ENCODE measurements at regions not wholly inside any gene's neighbourhood (a gene's known extent, or its start where the extent isn't known, plus 50 kb on each side); places are given as distances from the start of the nearest gene placed in this dataset.

DNA sequence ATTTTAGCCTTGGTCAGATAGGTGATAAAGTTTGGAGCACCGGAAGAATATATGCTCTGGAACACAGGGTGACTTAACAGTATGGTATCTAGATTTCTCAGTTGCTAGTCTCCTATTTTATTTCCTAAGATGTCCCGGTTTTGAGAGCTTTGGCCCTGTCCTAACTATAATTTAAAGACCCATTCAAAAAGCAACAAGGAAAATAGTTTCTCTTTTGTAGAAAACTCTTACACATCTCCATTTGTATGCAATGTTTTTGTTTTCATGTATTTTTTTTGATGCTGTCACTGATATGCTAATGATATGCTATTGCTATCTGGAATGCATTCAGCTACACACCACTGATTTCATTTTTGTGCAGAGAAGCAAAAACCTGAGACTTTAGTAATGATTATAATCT, 237.8 kb downstream of the GPD2 start:
- CTCF ChIA-PET = no interaction called here
- no peak for ATAC-seq
- H3K27me3 Mint-ChIP-seq (ENCODE audit: low read depth) = no peaks in the 10 kb centered on the region
- DNase-seq (ENCODE audit: low spot score) = no peak
- POLR2A ChIA-PET = no interaction called here
- no peaks in the 10 kb centered on the region; the same call in 1 of the 2 replicates for H3K36me3 Mint-ChIP-seq
- peaks cover 31% of the 10 kb centered on the region for H3K4me1 Mint-ChIP-seq
- H3K27ac Mint-ChIP-seq = no peak overlapping the region
- no peak overlapping the region for H3K4me3 Mint-ChIP-seq
- TF ChIP-seq, protein P1, sequence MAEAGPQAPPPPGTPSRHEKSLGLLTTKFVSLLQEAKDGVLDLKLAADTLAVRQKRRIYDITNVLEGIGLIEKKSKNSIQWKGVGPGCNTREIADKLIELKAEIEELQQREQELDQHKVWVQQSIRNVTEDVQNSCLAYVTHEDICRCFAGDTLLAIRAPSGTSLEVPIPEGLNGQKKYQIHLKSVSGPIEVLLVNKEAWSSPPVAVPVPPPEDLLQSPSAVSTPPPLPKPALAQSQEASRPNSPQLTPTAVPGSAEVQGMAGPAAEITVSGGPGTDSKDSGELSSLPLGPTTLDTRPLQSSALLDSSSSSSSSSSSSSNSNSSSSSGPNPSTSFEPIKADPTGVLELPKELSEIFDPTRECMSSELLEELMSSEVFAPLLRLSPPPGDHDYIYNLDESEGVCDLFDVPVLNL (CRISPR knock-in tag; IDR thresholded peaks at IDR 0.05; ENCODE audit: borderline replicate concordance, low read depth) = no peak
- TF ChIP-seq NR2C2 (CRISPR knock-in tag; IDR thresholded peaks at IDR 0.05) (no peak), JUN (CRISPR knock-in tag; IDR thresholded peaks at IDR 0.05) (no peak), CBFB (CRISPR knock-in tag; IDR thresholded peaks at IDR 0.05; ENCODE audit: low read depth) (no peak), ZNF121 (CRISPR knock-in tag; IDR thresholded peaks at IDR 0.05) (no peak), ATF1 (CRISPR knock-in tag; IDR thresholded peaks at IDR 0.05) (no peak), NFYB (CRISPR knock-in tag; conservative IDR thresholded peaks at IDR 0.05; ENCODE audit: low read depth) (no peak)
- TF ChIP-seq, protein P2, sequence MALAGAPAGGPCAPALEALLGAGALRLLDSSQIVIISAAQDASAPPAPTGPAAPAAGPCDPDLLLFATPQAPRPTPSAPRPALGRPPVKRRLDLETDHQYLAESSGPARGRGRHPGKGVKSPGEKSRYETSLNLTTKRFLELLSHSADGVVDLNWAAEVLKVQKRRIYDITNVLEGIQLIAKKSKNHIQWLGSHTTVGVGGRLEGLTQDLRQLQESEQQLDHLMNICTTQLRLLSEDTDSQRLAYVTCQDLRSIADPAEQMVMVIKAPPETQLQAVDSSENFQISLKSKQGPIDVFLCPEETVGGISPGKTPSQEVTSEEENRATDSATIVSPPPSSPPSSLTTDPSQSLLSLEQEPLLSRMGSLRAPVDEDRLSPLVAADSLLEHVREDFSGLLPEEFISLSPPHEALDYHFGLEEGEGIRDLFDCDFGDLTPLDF (CRISPR knock-in tag; IDR thresholded peaks at IDR 0.05) = no peak
- TF ChIP-seq, protein P3, sequence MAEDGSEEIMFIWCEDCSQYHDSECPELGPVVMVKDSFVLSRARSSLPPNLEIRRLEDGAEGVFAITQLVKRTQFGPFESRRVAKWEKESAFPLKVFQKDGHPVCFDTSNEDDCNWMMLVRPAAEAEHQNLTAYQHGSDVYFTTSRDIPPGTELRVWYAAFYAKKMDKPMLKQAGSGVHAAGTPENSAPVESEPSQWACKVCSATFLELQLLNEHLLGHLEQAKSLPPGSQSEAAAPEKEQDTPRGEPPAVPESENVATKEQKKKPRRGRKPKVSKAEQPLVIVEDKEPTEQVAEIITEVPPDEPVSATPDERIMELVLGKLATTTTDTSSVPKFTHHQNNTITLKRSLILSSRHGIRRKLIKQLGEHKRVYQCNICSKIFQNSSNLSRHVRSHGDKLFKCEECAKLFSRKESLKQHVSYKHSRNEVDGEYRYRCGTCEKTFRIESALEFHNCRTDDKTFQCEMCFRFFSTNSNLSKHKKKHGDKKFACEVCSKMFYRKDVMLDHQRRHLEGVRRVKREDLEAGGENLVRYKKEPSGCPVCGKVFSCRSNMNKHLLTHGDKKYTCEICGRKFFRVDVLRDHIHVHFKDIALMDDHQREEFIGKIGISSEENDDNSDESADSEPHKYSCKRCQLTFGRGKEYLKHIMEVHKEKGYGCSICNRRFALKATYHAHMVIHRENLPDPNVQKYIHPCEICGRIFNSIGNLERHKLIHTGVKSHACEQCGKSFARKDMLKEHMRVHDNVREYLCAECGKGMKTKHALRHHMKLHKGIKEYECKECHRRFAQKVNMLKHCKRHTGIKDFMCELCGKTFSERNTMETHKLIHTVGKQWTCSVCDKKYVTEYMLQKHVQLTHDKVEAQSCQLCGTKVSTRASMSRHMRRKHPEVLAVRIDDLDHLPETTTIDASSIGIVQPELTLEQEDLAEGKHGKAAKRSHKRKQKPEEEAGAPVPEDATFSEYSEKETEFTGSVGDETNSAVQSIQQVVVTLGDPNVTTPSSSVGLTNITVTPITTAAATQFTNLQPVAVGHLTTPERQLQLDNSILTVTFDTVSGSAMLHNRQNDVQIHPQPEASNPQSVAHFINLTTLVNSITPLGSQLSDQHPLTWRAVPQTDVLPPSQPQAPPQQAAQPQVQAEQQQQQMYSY (CRISPR knock-in tag; IDR thresholded peaks at IDR 0.05) = no peak
- TF ChIP-seq, protein P4, sequence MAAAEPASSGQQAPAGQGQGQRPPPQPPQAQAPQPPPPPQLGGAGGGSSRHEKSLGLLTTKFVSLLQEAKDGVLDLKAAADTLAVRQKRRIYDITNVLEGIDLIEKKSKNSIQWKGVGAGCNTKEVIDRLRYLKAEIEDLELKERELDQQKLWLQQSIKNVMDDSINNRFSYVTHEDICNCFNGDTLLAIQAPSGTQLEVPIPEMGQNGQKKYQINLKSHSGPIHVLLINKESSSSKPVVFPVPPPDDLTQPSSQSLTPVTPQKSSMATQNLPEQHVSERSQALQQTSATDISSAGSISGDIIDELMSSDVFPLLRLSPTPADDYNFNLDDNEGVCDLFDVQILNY (CRISPR knock-in tag; IDR thresholded peaks at IDR 0.05) = no peak
- TF ChIP-seq, protein P5, sequence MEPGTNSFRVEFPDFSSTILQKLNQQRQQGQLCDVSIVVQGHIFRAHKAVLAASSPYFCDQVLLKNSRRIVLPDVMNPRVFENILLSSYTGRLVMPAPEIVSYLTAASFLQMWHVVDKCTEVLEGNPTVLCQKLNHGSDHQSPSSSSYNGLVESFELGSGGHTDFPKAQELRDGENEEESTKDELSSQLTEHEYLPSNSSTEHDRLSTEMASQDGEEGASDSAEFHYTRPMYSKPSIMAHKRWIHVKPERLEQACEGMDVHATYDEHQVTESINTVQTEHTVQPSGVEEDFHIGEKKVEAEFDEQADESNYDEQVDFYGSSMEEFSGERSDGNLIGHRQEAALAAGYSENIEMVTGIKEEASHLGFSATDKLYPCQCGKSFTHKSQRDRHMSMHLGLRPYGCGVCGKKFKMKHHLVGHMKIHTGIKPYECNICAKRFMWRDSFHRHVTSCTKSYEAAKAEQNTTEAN (CRISPR knock-in tag; IDR thresholded peaks at IDR 0.05) = no peak
- TF ChIP-seq, protein P6, sequence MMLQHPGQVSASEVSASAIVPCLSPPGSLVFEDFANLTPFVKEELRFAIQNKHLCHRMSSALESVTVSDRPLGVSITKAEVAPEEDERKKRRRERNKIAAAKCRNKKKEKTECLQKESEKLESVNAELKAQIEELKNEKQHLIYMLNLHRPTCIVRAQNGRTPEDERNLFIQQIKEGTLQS (CRISPR knock-in tag; conservative IDR thresholded peaks at IDR 0.05) = no peak
- TF ChIP-seq, protein P7, sequence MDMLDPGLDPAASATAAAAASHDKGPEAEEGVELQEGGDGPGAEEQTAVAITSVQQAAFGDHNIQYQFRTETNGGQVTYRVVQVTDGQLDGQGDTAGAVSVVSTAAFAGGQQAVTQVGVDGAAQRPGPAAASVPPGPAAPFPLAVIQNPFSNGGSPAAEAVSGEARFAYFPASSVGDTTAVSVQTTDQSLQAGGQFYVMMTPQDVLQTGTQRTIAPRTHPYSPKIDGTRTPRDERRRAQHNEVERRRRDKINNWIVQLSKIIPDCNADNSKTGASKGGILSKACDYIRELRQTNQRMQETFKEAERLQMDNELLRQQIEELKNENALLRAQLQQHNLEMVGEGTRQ (CRISPR knock-in tag; IDR thresholded peaks at IDR 0.05) = no peak
- H3K9me3 Mint-ChIP-seq = peaks cover 8% of the 10 kb centered on the region

DNA sequence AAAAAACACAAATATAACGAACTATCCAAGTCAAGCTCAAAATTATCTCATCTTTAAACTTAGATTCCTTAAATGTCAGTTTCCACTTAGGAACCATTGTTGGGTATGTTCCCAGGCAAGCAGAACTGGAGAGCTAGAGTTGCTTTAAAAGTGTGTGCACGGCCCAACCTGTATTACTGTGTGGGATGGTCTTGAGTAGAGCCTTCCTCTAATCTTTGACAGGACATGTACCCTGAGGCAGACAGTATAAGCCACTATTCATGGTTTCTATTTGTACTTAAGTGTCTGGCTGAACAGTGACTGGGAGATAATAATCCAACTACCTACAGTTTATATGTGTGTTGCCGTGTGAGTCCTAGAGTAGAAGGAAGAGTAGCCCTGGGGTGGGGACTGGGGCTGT, 239.7 kb downstream of the GPD2 start:
- no peak for ATAC-seq
- Mint-ChIP-seq H3K27ac (no peak overlapping the region), H3K27me3 (ENCODE audit: low read depth) (no peaks in the 10 kb centered on the region), H3K36me3 (no peaks in the 10 kb centered on the region), H3K4me1 (peaks cover 31% of the 10 kb centered on the region), H3K9me3 (no peaks in the 10 kb centered on the region), H3K4me3 (no peak overlapping the region)
- no peak for DNase-seq (ENCODE audit: low spot score)
- CTCF ChIA-PET = no interaction called here
- POLR2A ChIA-PET = no interaction called here
- TF ChIP-seq, protein P8, sequence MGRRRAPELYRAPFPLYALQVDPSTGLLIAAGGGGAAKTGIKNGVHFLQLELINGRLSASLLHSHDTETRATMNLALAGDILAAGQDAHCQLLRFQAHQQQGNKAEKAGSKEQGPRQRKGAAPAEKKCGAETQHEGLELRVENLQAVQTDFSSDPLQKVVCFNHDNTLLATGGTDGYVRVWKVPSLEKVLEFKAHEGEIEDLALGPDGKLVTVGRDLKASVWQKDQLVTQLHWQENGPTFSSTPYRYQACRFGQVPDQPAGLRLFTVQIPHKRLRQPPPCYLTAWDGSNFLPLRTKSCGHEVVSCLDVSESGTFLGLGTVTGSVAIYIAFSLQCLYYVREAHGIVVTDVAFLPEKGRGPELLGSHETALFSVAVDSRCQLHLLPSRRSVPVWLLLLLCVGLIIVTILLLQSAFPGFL (CRISPR knock-in tag; IDR thresholded peaks at IDR 0.05; ENCODE audit: borderline replicate concordance) = no peak
- TF ChIP-seq ZNF219 (CRISPR knock-in tag; IDR thresholded peaks at IDR 0.05; ENCODE audit: borderline replicate concordance) = no peak
- TF ChIP-seq, protein P9, sequence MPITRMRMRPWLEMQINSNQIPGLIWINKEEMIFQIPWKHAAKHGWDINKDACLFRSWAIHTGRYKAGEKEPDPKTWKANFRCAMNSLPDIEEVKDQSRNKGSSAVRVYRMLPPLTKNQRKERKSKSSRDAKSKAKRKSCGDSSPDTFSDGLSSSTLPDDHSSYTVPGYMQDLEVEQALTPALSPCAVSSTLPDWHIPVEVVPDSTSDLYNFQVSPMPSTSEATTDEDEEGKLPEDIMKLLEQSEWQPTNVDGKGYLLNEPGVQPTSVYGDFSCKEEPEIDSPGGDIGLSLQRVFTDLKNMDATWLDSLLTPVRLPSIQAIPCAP (CRISPR knock-in tag; IDR thresholded peaks at IDR 0.05) = no peak
- TF ChIP-seq, protein P5 (CRISPR knock-in tag; IDR thresholded peaks at IDR 0.05) = no peak
- TF ChIP-seq, protein P2 (CRISPR knock-in tag; IDR thresholded peaks at IDR 0.05) = no peak
- TF ChIP-seq, protein P10, sequence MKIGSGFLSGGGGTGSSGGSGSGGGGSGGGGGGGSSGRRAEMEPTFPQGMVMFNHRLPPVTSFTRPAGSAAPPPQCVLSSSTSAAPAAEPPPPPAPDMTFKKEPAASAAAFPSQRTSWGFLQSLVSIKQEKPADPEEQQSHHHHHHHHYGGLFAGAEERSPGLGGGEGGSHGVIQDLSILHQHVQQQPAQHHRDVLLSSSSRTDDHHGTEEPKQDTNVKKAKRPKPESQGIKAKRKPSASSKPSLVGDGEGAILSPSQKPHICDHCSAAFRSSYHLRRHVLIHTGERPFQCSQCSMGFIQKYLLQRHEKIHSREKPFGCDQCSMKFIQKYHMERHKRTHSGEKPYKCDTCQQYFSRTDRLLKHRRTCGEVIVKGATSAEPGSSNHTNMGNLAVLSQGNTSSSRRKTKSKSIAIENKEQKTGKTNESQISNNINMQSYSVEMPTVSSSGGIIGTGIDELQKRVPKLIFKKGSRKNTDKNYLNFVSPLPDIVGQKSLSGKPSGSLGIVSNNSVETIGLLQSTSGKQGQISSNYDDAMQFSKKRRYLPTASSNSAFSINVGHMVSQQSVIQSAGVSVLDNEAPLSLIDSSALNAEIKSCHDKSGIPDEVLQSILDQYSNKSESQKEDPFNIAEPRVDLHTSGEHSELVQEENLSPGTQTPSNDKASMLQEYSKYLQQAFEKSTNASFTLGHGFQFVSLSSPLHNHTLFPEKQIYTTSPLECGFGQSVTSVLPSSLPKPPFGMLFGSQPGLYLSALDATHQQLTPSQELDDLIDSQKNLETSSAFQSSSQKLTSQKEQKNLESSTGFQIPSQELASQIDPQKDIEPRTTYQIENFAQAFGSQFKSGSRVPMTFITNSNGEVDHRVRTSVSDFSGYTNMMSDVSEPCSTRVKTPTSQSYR (CRISPR knock-in tag; IDR thresholded peaks at IDR 0.05) = no peak
